ENCODE measurements at regions not wholly inside any gene's neighbourhood (a gene's known extent, or its start where the extent isn't known, plus 50 kb on each side); places are given as distances from the start of the nearest gene placed in this dataset.

- TF ChIP-seq ZNF121 (tag by site-specific recombination; IDR thresholded peaks at IDR 0.05) (no peak), ZNF404 (tag by site-specific recombination; IDR thresholded peaks at IDR 0.05) (no peak), ZNF416 (tag by site-specific recombination; IDR thresholded peaks at IDR 0.05) (no peak), ZNF555 (tag by site-specific recombination; conservative IDR thresholded peaks at IDR 0.05) (no peak), YY1 (tag by site-specific recombination; IDR thresholded peaks at IDR 0.05) (no peak), HOXA7 (CRISPR knock-in tag; IDR thresholded peaks at IDR 0.05; ENCODE audit: borderline replicate concordance) (no peak), ZNF138 (tag by site-specific recombination; IDR thresholded peaks at IDR 0.05; ENCODE audit: borderline replicate concordance) (no peak), ZNF707 (tag by site-specific recombination; IDR thresholded peaks at IDR 0.05) (no peak), ZNF398 (tag by site-specific recombination; IDR thresholded peaks at IDR 0.05) (no peak), ZSCAN16 (tag by site-specific recombination; IDR thresholded peaks at IDR 0.05) (no peak), ZNF211 (tag by site-specific recombination; IDR thresholded peaks at IDR 0.05; ENCODE audit: low read depth) (no peak), ZNF48 (tag by site-specific recombination; IDR thresholded peaks at IDR 0.05) (no peak), ZNF423 (tag by site-specific recombination; IDR thresholded peaks at IDR 0.05) (no peak)
- TF ChIP-seq, protein P1, sequence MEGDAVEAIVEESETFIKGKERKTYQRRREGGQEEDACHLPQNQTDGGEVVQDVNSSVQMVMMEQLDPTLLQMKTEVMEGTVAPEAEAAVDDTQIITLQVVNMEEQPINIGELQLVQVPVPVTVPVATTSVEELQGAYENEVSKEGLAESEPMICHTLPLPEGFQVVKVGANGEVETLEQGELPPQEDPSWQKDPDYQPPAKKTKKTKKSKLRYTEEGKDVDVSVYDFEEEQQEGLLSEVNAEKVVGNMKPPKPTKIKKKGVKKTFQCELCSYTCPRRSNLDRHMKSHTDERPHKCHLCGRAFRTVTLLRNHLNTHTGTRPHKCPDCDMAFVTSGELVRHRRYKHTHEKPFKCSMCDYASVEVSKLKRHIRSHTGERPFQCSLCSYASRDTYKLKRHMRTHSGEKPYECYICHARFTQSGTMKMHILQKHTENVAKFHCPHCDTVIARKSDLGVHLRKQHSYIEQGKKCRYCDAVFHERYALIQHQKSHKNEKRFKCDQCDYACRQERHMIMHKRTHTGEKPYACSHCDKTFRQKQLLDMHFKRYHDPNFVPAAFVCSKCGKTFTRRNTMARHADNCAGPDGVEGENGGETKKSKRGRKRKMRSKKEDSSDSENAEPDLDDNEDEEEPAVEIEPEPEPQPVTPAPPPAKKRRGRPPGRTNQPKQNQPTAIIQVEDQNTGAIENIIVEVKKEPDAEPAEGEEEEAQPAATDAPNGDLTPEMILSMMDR (tag by site-specific recombination; IDR thresholded peaks at IDR 0.05): no peak
Observed at GRCh38 chr2:20509301-20509769, 62.5 kb downstream of the RHOB start.

Measured in HEK293 (cell line).